ENCODE measurements at regions not wholly inside any gene's neighbourhood (a gene's known extent, or its start where the extent isn't known, plus 50 kb on each side); places are given as distances from the start of the nearest gene placed in this dataset.

- POLR2A ChIA-PET: no interaction called here
- DNase-seq (ENCODE audit: low read depth, low spot score): no peak
- no peak overlapping the region for H3K4me3 ChIP-seq (ENCODE audit: low read depth, low read length)
- CTCF ChIA-PET: no interaction called here
- TF ChIP-seq, protein P1, sequence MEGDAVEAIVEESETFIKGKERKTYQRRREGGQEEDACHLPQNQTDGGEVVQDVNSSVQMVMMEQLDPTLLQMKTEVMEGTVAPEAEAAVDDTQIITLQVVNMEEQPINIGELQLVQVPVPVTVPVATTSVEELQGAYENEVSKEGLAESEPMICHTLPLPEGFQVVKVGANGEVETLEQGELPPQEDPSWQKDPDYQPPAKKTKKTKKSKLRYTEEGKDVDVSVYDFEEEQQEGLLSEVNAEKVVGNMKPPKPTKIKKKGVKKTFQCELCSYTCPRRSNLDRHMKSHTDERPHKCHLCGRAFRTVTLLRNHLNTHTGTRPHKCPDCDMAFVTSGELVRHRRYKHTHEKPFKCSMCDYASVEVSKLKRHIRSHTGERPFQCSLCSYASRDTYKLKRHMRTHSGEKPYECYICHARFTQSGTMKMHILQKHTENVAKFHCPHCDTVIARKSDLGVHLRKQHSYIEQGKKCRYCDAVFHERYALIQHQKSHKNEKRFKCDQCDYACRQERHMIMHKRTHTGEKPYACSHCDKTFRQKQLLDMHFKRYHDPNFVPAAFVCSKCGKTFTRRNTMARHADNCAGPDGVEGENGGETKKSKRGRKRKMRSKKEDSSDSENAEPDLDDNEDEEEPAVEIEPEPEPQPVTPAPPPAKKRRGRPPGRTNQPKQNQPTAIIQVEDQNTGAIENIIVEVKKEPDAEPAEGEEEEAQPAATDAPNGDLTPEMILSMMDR (IDR thresholded peaks at IDR 0.05; ENCODE audit: insufficient read depth, low read length, missing control alignments): no peak
Measured at GRCh38 chr4:54359919-54360650, 131.0 kb downstream of the PDGFRA start.

DNA sequence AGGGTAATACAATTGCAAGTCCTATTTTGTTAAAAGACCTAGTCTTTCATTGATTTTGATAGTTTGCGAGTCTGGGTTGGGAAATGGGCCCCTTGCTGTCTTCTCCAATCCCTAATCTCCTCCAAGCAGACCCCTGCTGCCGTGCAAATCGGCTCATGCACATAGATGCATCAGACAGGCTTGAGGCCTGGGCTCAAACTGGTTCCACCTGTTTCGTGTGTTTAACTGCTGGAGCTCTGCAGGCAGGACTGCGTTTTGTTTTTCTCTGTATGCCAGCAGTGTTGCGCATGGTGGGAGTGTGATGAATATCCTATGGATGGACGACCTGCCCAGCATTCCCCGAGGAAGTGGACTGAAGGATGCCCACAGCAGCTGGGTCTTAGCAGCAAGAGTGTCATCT lies 133.9 kb downstream of the PDGFRA start:
- ChIA-PET CTCF (no interaction called here), POLR2A (no interaction called here)
- no peak for DNase-seq (ENCODE audit: low read depth, low spot score)
- TF ChIP-seq, protein P1 (IDR thresholded peaks at IDR 0.05; ENCODE audit: insufficient read depth, low read length, missing control alignments): no peak
- no peak overlapping the region for H3K4me3 ChIP-seq (ENCODE audit: low read depth, low read length)

- ChIA-PET CTCF (interaction anchor here (1.1 to 2.1 kb wide), 4 partner anchors 9 to 606 kb away, joined by 3 to 7 read pairs (median 5); no protein-coding TSS in a partner anchor), POLR2A (no interaction called here)
- DNase-seq (ENCODE audit: low read depth, low spot score): no peak
- TF ChIP-seq, protein P1 (IDR thresholded peaks at IDR 0.05; ENCODE audit: insufficient read depth, low read length, missing control alignments): no peak
- H3K4me3 ChIP-seq (ENCODE audit: low read depth, low read length): no peak overlapping the region
Measured at GRCh38 chr4:54365691-54366090, 136.6 kb downstream of the PDGFRA start.

DNA sequence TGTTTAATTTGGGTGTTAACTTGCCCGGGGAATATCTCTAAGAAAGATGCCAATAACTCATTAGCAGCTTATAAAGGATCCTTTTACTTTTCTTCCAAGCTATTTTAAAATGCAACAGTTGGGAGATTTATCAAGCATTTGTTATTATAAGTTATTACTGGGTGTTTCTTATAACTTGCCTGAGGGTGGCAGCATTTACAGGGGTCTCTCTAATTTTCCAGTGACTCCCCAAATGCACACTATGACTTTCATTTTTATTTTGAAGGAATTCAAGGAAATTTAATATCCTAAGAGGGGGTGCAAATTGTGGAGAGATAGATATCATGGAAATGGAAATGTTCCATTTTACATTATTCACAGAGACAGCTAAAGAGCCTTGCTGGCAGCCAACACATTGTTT lies 138.0 kb downstream of the PDGFRA start:
- CTCF ChIA-PET: interaction anchor here (1.2 to 2.1 kb wide), 4 partner anchors 11 to 604 kb away, joined by 4 to 7 read pairs (median 6); no protein-coding TSS in a partner anchor

DNA sequence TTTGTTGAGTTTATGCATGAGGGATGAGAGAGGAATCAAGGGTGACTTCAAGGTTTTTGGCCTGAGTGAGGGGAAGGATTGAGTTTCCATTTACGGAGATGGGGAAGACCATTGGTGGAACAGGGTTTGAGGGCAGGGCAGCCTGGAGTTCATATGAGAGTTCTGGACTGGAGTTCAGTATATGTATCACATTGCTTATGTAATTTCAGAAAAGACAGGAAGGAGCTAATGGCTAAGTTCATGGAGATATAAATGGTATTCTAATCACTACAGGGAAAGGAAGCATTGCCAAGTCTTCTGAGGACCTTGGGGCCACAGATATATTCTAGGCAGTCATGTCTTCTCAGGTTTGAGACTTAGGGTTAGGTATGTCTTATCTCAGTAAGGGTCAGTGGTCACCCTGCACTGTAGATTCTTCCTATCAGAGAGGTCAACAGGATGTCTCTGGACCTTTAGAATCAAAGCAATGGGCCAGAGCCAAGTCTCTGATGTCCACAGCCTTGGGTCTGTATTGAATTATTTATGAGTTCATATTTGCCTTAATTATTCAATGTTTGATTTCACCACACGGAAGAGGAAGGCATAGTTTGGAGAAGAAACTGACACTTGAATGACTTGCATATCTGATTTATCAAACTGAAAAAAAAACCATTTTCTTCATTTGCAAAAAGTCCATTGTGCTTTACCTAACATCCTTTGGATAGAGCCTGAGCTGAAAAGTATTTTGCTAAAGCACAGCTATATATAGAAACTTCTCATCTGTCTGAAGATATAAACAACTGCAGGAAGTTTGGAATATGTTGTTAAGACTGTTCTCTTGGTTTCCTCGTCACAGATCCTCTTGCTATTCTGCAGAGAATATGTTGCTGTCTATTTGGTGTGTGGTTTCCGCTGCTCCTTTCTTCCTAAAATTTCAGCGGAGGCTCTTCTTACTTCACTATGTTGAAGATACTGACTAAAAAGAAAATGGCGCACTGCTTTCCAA lies 139.5 kb downstream of the PDGFRA start:
- CTCF ChIA-PET: interaction anchor here (0.8 to 1.1 kb wide), 2 partner anchors 17 to 63 kb away, joined by 3 to 4 read pairs; no protein-coding TSS in a partner anchor
- no peak for DNase-seq (ENCODE audit: low read depth, low spot score)
- TF ChIP-seq, protein P1 (IDR thresholded peaks at IDR 0.05; ENCODE audit: insufficient read depth, low read length, missing control alignments): no peak
- POLR2A ChIA-PET: no interaction called here
- no peak overlapping the region for H3K4me3 ChIP-seq (ENCODE audit: low read depth, low read length)

More for the DNA sequence above, 138.0 kb downstream of the PDGFRA start:
- H3K4me3 ChIP-seq (ENCODE audit: low read depth, low read length): no peak overlapping the region
- TF ChIP-seq, protein P1 (IDR thresholded peaks at IDR 0.05; ENCODE audit: insufficient read depth, low read length, missing control alignments): no peak
- POLR2A ChIA-PET: no interaction called here
- no peak for DNase-seq (ENCODE audit: low read depth, low spot score)

GRCh38 chr4:54371173-54371572 lies 142.1 kb downstream of the PDGFRA start:
- CTCF ChIA-PET: interaction anchor here (1.3 to 1.6 kb wide), 2 partner anchors 14 to 49 kb away, joined by 3 to 4 read pairs; no protein-coding TSS in a partner anchor
- TF ChIP-seq, protein P1 (IDR thresholded peaks at IDR 0.05; ENCODE audit: insufficient read depth, low read length, missing control alignments): no peak
- POLR2A ChIA-PET: no interaction called here
- DNase-seq (ENCODE audit: low read depth, low spot score): no peak
- H3K4me3 ChIP-seq (ENCODE audit: low read depth, low read length): no peak overlapping the region

All from AG04449 (cell line).